ENCODE measurements at regions not wholly inside any gene's neighbourhood (a gene's known extent, or its start where the extent isn't known, plus 50 kb on each side); places are given as distances from the start of the nearest gene placed in this dataset.

DNA sequence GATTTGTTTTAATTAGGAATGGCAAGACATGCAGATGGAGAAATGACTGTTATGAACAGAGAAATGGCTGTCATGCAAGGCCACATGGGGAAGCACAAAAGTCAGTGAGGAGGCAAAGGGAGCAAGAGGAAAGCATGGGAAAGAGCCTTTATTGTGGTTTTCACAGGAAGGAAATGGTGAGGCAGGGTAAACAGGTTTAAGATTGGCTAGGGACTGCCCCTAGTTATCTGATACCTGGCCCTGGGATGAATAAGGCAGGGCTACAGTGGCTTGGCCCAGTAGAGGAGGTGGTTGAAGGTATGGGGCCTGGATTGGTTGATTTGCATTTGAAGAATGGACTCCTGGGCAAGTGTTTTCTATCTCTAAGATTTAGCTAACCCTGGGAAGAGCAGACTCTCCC, 168.7 kb upstream of the CNOT2 start:
- no peak overlapping the region for H3K4me3 ChIP-seq
- no peaks in the 10 kb centered on the region for H3K36me3 ChIP-seq
- no peaks in the 10 kb centered on the region for H3K4me1 ChIP-seq (ENCODE audit: insufficient read depth)
- intact Hi-C loops (cut with DNase I) = no loop called here
- H3K9me3 ChIP-seq = no peaks in the 10 kb centered on the region
- H3K27me3 ChIP-seq = no peaks in the 10 kb centered on the region
- DNase-seq = no peak
- TF ChIP-seq, protein P1, sequence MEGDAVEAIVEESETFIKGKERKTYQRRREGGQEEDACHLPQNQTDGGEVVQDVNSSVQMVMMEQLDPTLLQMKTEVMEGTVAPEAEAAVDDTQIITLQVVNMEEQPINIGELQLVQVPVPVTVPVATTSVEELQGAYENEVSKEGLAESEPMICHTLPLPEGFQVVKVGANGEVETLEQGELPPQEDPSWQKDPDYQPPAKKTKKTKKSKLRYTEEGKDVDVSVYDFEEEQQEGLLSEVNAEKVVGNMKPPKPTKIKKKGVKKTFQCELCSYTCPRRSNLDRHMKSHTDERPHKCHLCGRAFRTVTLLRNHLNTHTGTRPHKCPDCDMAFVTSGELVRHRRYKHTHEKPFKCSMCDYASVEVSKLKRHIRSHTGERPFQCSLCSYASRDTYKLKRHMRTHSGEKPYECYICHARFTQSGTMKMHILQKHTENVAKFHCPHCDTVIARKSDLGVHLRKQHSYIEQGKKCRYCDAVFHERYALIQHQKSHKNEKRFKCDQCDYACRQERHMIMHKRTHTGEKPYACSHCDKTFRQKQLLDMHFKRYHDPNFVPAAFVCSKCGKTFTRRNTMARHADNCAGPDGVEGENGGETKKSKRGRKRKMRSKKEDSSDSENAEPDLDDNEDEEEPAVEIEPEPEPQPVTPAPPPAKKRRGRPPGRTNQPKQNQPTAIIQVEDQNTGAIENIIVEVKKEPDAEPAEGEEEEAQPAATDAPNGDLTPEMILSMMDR (IDR thresholded peaks at IDR 0.05) = no peak
- TF ChIP-seq EP300 (IDR thresholded peaks at IDR 0.05) = no peak
- no peak for TF ChIP-seq POLR2A (IDR thresholded peaks at IDR 0.05)
- no peak overlapping the region for H3K27ac ChIP-seq

DNA sequence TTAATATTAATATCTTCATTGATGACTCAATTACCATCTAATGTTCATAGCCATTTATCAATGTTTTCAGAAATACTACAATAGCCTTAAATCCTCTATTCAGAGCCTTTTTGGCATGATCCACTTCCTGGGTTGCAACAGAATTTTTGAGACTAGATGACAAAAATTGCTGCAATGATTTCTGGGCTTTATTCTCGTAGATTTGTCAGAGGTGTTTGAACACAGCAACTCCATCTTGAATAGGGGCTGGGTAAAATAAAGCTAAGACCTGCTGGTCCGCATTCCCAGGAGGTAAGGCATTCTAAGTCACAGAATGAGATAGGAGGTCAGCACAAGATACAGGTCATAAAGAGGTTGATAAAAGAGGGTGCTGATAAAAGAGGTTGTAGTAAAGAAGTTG, 165.8 kb upstream of the CNOT2 start:
- H3K36me3 ChIP-seq = no peaks in the 10 kb centered on the region
- no peak for DNase-seq
- no peaks in the 10 kb centered on the region for H3K27me3 ChIP-seq
- WGBS, 3 donors = 90 to 96% (median 93%) methylated on average over 2 of the region's 2 CpGs
- H3K9me3 ChIP-seq = no peaks in the 10 kb centered on the region
- TF ChIP-seq POLR2A (IDR thresholded peaks at IDR 0.05) (no peak), EP300 (IDR thresholded peaks at IDR 0.05) (no peak)
- TF ChIP-seq, protein P1 (IDR thresholded peaks at IDR 0.05) = no peak
- H3K27ac ChIP-seq = no peak overlapping the region
- intact Hi-C loops (cut with DNase I) = no loop called here
- H3K4me1 ChIP-seq (ENCODE audit: insufficient read depth) = no peaks in the 10 kb centered on the region
- no peak overlapping the region for H3K4me3 ChIP-seq

DNA sequence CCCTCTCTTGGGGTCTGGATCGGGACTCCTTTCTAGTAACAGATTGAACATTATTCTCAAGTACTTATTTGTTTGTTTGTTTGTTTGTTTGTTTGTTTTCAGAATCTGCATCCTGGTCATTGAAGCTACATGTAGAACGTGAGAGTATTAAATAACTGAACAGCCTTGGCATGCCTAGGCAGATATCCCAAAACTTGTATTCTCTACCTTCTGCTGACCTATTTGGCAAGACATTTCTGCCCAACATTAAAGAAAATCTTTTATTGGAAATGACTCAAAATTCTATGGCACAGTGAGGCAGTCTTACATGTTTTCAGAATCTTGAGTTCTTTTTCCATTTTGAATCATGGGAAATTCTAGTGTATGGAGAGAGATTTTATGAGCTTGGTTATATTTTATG, 165.1 kb upstream of the CNOT2 start:
- Histone ChIP-seq H3K9me3 (no peaks in the 10 kb centered on the region), H3K27me3 (no peaks in the 10 kb centered on the region), H3K27ac (no peak overlapping the region), H3K4me1 (ENCODE audit: insufficient read depth) (no peaks in the 10 kb centered on the region), H3K4me3 (no peak overlapping the region), H3K36me3 (no peaks in the 10 kb centered on the region)
- DNase-seq = no peak
- TF ChIP-seq, protein P1 (IDR thresholded peaks at IDR 0.05) = no peak
- TF ChIP-seq EP300 (IDR thresholded peaks at IDR 0.05) = no peak
- no peak for TF ChIP-seq POLR2A (IDR thresholded peaks at IDR 0.05)
- WGBS, 3 donors = 86 to 90% (median 90%) methylated on average over 2 of the region's 2 CpGs
- intact Hi-C loops (cut with DNase I) = no loop called here

DNA sequence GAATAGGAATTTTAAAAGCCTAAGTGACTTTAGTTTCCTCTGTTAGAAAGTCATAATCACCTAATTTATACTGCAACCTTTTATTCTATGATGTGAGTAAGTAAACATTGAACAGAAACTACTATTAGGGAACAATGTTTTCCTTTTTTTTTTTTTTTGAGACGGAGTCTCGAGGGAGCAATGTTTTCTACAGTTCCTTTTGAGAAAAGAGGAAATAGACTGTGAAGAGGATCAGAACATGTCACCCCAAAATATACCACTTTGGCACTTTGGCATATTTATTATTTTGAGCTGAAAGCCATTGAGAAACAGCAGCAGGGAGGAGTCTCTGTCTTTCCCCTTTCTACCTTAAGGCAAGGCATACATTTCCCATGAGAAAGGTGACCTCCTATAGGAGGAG, 162.7 kb upstream of the CNOT2 start:
- no peak overlapping the region for H3K27ac ChIP-seq
- no peak overlapping the region for H3K4me3 ChIP-seq
- TF ChIP-seq POLR2A (IDR thresholded peaks at IDR 0.05) (no peak), EP300 (IDR thresholded peaks at IDR 0.05) (no peak)
- TF ChIP-seq, protein P1 (IDR thresholded peaks at IDR 0.05) = no peak
- H3K9me3 ChIP-seq = no peaks in the 10 kb centered on the region
- no peaks in the 10 kb centered on the region for H3K27me3 ChIP-seq
- 66 to 75% (median 66%) methylated on average over 2 of the region's 2 CpGs for WGBS, 3 donors
- no peaks in the 10 kb centered on the region for H3K36me3 ChIP-seq
- no peaks in the 10 kb centered on the region for H3K4me1 ChIP-seq (ENCODE audit: insufficient read depth)
- DNase-seq = no peak
- intact Hi-C loops (cut with DNase I) = no loop called here
